ENCODE measurements at regions not wholly inside any gene's neighbourhood (a gene's known extent, or its start where the extent isn't known, plus 50 kb on each side); places are given as distances from the start of the nearest gene placed in this dataset.

DNA sequence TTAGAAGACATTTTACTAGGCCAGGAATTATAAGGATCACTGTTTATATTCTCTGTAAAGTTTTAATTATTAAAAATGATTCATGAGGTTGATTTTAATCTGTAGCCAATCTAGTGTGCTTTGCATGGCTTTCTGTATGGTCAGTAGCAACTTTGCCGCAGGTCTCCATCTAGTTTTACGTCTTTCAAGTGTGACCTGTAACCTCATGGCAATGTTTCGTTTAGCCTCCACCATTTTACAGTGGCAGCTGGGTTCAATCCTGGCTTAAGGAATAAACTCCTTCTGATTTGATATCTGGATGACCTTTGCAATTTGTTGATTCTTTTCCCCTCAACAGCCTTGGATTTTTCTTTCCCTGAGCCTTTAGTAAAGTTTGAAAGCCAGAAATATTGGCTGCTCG, 434.5 kb upstream of the CDH9 start:
- TF ChIP-seq, protein P1, sequence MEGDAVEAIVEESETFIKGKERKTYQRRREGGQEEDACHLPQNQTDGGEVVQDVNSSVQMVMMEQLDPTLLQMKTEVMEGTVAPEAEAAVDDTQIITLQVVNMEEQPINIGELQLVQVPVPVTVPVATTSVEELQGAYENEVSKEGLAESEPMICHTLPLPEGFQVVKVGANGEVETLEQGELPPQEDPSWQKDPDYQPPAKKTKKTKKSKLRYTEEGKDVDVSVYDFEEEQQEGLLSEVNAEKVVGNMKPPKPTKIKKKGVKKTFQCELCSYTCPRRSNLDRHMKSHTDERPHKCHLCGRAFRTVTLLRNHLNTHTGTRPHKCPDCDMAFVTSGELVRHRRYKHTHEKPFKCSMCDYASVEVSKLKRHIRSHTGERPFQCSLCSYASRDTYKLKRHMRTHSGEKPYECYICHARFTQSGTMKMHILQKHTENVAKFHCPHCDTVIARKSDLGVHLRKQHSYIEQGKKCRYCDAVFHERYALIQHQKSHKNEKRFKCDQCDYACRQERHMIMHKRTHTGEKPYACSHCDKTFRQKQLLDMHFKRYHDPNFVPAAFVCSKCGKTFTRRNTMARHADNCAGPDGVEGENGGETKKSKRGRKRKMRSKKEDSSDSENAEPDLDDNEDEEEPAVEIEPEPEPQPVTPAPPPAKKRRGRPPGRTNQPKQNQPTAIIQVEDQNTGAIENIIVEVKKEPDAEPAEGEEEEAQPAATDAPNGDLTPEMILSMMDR (IDR thresholded peaks at IDR 0.05; ENCODE audit: extremely low read depth in 1 of 2, insufficient read depth in 1 of 2, low read depth in 1 of 2, low read length in 2 of 2), result no peak
- TF ChIP-seq EZH2 (IDR thresholded peaks at IDR 0.05; ENCODE audit: borderline replicate concordance, low read depth, low read length, severe bottlenecking) (no peak), POLR2A (IDR thresholded peaks at IDR 0.05; ENCODE audit: low read depth, low read length) (no peak)
- TF ChIP-seq, protein P2, sequence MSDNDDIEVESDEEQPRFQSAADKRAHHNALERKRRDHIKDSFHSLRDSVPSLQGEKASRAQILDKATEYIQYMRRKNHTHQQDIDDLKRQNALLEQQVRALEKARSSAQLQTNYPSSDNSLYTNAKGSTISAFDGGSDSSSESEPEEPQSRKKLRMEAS (IDR thresholded peaks at IDR 0.05; ENCODE audit: insufficient read depth, insufficient read length), result no peak

All from endothelial cell of umbilical vein (primary cell).